ENCODE measurements at regions not wholly inside any gene's neighbourhood (a gene's known extent, or its start where the extent isn't known, plus 50 kb on each side); places are given as distances from the start of the nearest gene placed in this dataset.

GRCh38 chr13:23990455-23990854, 93.2 kb upstream of the C1QTNF9B start:
- TF ChIP-seq CTCF (IDR thresholded peaks at IDR 0.05), result no peak
- TF ChIP-seq POLR2A (IDR thresholded peaks at IDR 0.05), result no peak
